ENCODE measurements at regions not wholly inside any gene's neighbourhood (a gene's known extent, or its start where the extent isn't known, plus 50 kb on each side); places are given as distances from the start of the nearest gene placed in this dataset.
"Not testable (repeated sequence)": the region's sequence is repeated elsewhere in the genome, so short reads cannot be mapped to it uniquely, and the experiment has no call there.

- H3K27me3 ChIP-seq (ENCODE audit: insufficient read depth, insufficient read length): no peaks in the 10 kb centered on the region
- H3K4me3 ChIP-seq (ENCODE audit: insufficient read length, low read depth): no peak overlapping the region
- H3K9me3 ChIP-seq (ENCODE audit: insufficient read depth, low read length): peaks cover 24% of the 10 kb centered on the region
- DNase-seq (ENCODE audit: low read depth, low spot score): peak; percentile 16
- no peaks in the 10 kb centered on the region for H3K36me3 ChIP-seq (ENCODE audit: insufficient read depth, insufficient read length, low read length)
- H3K9ac ChIP-seq (ENCODE audit: insufficient read length, low read depth): no peak overlapping the region
- H3K4me1 ChIP-seq (ENCODE audit: insufficient read depth, insufficient read length): no peaks in the 10 kb centered on the region
- TF ChIP-seq ZNF274 (IDR thresholded peaks at IDR 0.05; ENCODE audit: low read depth, low read length) (no peak), YY1 (IDR thresholded peaks at IDR 0.05; ENCODE audit: insufficient read depth, insufficient read length) (no peak), SUZ12 (IDR thresholded peaks at IDR 0.05; ENCODE audit: extremely low read depth, insufficient read depth, insufficient read length) (no peak)
Measured at GRCh38 chr14:106417224-106418049, 891.1 kb downstream of the TMEM121 start.

DNA sequence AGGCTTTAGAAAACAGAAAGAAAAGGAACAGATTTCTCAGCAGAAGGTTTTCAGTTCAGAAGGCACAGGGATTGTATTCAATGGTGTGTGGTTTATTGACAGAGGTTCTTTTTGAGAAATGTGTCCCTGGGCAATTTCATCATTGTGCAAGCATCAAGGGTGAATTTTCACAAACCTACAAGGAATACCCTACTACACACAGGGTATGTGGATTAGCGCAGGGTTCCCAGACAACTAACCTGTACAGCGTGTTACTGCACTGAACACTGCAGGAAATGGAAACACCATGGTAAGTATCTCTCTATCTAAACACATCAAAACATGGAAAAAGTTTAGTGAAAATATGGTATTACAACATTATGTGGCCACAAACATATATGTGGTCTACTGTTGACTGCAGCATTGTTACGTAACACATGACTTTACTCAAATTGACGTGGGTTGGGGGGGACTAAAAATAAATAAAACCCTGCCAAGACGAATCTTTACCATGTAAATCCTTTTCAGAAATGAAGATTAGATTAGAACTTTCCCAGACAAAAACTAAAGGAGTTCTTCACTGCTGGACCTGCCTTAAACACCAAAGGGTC, 893.1 kb downstream of the TMEM121 start:
- Histone ChIP-seq H3K4me3 (ENCODE audit: insufficient read length, low read depth) (no peak overlapping the region), H3K4me1 (ENCODE audit: insufficient read depth, insufficient read length) (no peaks in the 10 kb centered on the region), H3K9me3 (ENCODE audit: insufficient read depth, low read length) (peaks cover 24% of the 10 kb centered on the region), H3K9ac (ENCODE audit: insufficient read length, low read depth) (no peak overlapping the region), H3K27me3 (ENCODE audit: insufficient read depth, insufficient read length) (no peaks in the 10 kb centered on the region), H3K36me3 (ENCODE audit: insufficient read depth, insufficient read length, low read length) (no peaks in the 10 kb centered on the region)
- no peak for DNase-seq (ENCODE audit: low read depth, low spot score)
- TF ChIP-seq YY1 (IDR thresholded peaks at IDR 0.05; ENCODE audit: insufficient read depth, insufficient read length) (no peak), ZNF274 (IDR thresholded peaks at IDR 0.05; ENCODE audit: low read depth, low read length) (no peak), SUZ12 (IDR thresholded peaks at IDR 0.05; ENCODE audit: extremely low read depth, insufficient read depth, insufficient read length) (no peak)

DNA sequence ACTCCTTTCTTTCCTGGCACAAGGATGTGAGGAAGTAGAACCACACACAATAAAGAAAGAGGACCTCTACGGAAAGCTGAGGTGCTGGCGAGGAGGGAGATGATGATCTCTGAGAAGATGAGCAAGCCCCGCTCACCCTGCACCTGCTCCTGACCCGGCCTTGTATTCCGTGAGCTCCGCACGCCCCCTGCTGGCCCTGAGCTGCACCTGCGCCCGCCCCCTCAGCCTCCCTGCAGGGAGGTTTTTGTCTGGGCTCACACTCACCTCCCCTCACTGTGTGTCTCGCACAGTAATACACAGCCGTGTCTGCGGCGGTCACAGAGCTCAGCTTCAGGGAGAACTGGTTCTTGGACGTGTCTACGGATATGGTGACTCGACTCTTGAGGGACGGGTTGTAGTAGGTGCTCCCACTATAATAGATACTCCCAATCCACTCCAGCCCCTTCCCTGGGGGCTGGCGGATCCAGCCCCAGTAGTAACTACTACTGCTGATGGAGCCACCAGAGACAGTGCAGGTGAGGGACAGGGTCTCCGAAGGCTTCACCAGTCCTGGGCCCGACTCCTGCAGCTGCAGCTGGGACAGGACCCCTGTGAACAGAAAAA, 895.1 kb downstream of the TMEM121 start:
- H3K27me3 ChIP-seq (ENCODE audit: insufficient read depth, insufficient read length); H3K9ac ChIP-seq (ENCODE audit: insufficient read length, low read depth); H3K4me3 ChIP-seq (ENCODE audit: insufficient read length, low read depth); H3K4me1 ChIP-seq (ENCODE audit: insufficient read depth, insufficient read length); H3K36me3 ChIP-seq (ENCODE audit: insufficient read depth, insufficient read length, low read length); DNase-seq (ENCODE audit: low read depth, low spot score): not testable (repeated sequence)
- peaks cover 21% of the 10 kb centered on the region for H3K9me3 ChIP-seq (ENCODE audit: insufficient read depth, low read length)

DNA sequence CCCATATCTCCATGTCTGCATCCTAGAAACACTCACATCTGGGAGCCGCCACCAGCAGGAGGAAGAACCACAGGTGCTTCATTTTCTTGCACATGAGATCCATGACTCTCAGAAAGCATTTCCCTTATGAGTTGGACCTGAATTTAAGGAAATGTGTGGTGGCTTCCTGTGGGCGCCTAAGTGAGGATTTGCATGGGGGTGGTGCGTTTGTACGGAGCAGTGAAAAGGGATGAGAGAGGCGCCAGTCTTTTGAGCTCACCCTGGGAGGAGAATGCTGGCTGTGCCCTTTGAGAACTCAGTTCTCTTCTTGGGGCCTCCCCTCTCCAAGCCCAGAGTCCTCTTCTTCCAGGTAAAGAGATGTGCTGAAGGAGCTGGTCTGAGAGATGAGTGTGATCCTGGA, 895.7 kb downstream of the TMEM121 start:
- Histone ChIP-seq H3K9me3 (ENCODE audit: insufficient read depth, low read length) (peaks cover 16% of the 10 kb centered on the region), H3K9ac (ENCODE audit: insufficient read length, low read depth) (no peak overlapping the region), H3K4me1 (ENCODE audit: insufficient read depth, insufficient read length) (no peaks in the 10 kb centered on the region), H3K27me3 (ENCODE audit: insufficient read depth, insufficient read length) (no peaks in the 10 kb centered on the region), H3K36me3 (ENCODE audit: insufficient read depth, insufficient read length, low read length) (no peaks in the 10 kb centered on the region), H3K4me3 (ENCODE audit: insufficient read length, low read depth) (no peak overlapping the region)
- DNase-seq (ENCODE audit: low read depth, low spot score): no peak
- TF ChIP-seq YY1 (IDR thresholded peaks at IDR 0.05; ENCODE audit: insufficient read depth, insufficient read length): no peak
- TF ChIP-seq ZNF274 (IDR thresholded peaks at IDR 0.05; ENCODE audit: low read depth, low read length): no peak
- no peak for TF ChIP-seq SUZ12 (IDR thresholded peaks at IDR 0.05; ENCODE audit: extremely low read depth, insufficient read depth, insufficient read length)

- H3K4me1 ChIP-seq (ENCODE audit: insufficient read depth, insufficient read length); H3K4me3 ChIP-seq (ENCODE audit: insufficient read length, low read depth); H3K27me3 ChIP-seq (ENCODE audit: insufficient read depth, insufficient read length); H3K36me3 ChIP-seq (ENCODE audit: insufficient read depth, insufficient read length, low read length); H3K9me3 ChIP-seq (ENCODE audit: insufficient read depth, low read length); H3K9ac ChIP-seq (ENCODE audit: insufficient read length, low read depth); DNase-seq (ENCODE audit: low read depth, low spot score): not testable (repeated sequence)
Measured at GRCh38 chr14:106425150-106425549, 898.8 kb downstream of the TMEM121 start.

DNA sequence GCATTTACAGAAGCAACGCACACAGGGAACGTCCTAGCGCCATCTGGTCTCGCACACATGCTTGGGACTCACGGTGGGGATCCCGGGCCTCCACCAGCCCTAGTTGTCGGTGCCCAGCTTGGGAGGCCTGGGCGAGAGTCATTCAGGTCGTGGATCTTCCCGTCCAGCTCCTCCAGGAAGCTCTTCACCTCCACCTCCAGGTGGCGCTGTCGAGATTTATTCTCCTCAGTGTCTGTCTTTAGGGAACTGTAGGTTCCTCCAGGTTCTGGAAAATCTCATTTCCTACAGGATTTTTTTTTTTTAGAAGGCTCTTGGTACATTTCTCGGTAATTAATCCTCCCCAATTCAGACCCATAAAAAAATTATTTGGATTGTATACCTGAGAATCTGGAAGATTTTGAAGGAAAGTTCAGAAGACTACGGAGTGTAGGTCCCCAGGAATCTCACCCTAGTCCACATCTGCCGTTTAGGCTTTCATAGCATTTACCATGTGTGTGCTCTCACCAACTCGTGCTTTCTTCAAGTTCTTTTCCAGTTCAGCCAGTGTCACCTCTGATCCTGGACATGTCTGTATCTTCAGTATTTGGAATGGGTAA, 910.0 kb downstream of the TMEM121 start:
- no peak for DNase-seq (ENCODE audit: low read depth, low spot score)
- Histone ChIP-seq H3K9me3 (ENCODE audit: insufficient read depth, low read length) (no peaks in the 10 kb centered on the region), H3K9ac (ENCODE audit: insufficient read length, low read depth) (no peak overlapping the region), H3K4me1 (ENCODE audit: insufficient read depth, insufficient read length) (no peaks in the 10 kb centered on the region), H3K27me3 (ENCODE audit: insufficient read depth, insufficient read length) (no peaks in the 10 kb centered on the region), H3K4me3 (ENCODE audit: insufficient read length, low read depth) (no peak overlapping the region), H3K36me3 (ENCODE audit: insufficient read depth, insufficient read length, low read length) (no peaks in the 10 kb centered on the region)
- TF ChIP-seq SUZ12 (IDR thresholded peaks at IDR 0.05; ENCODE audit: extremely low read depth, insufficient read depth, insufficient read length) (no peak), ZNF274 (IDR thresholded peaks at IDR 0.05; ENCODE audit: low read depth, low read length) (no peak), YY1 (IDR thresholded peaks at IDR 0.05; ENCODE audit: insufficient read depth, insufficient read length) (no peak)

- H3K27me3 ChIP-seq (ENCODE audit: insufficient read depth, insufficient read length): no peaks in the 10 kb centered on the region
- no peaks in the 10 kb centered on the region for H3K36me3 ChIP-seq (ENCODE audit: insufficient read depth, insufficient read length, low read length)
- DNase-seq (ENCODE audit: low read depth, low spot score): no peak
- H3K4me1 ChIP-seq (ENCODE audit: insufficient read depth, insufficient read length): no peaks in the 10 kb centered on the region
- H3K9ac ChIP-seq (ENCODE audit: insufficient read length, low read depth): no peak overlapping the region
- no peak overlapping the region for H3K4me3 ChIP-seq (ENCODE audit: insufficient read length, low read depth)
- H3K9me3 ChIP-seq (ENCODE audit: insufficient read depth, low read length): no peaks in the 10 kb centered on the region
- no peak for TF ChIP-seq SUZ12 (IDR thresholded peaks at IDR 0.05; ENCODE audit: extremely low read depth, insufficient read depth, insufficient read length)
Measured at GRCh38 chr14:106442857-106443256, 916.5 kb downstream of the TMEM121 start.

Measured in NT2/D1 (cell line).